Mammary epithelial cell (primary cell): ENCODE measurements at regions not wholly inside any gene's neighbourhood (a gene's known extent, or its start where the extent isn't known, plus 50 kb on each side); places are given as distances from the start of the nearest gene placed in this dataset.

Experiments used
- CTCF ChIP-seq, 2 donors: IDR thresholded peaks in 1 of 2; conservative IDR thresholded peaks in 1 of 2; 2 replicates each; pipeline ENCODE4 v1.5.1; 2011 to 2012; ENCODE audit warnings: inconsistent platforms in 2 of 2, low read length in 2 of 2, mild to moderate bottlenecking in 2 of 2, control low read depth in 1 of 2, low read depth in 1 of 2; ENCODE audit not compliant: insufficient read depth in 1 of 2; ENCODE audit errors: extremely low read depth in 1 of 2
- EZH2 ChIP-seq: IDR thresholded peaks from 2 replicates; pipeline ENCODE4 v1.6.1; 2012; ENCODE audit warnings: low read length, inconsistent platforms, borderline replicate concordance

DNA sequence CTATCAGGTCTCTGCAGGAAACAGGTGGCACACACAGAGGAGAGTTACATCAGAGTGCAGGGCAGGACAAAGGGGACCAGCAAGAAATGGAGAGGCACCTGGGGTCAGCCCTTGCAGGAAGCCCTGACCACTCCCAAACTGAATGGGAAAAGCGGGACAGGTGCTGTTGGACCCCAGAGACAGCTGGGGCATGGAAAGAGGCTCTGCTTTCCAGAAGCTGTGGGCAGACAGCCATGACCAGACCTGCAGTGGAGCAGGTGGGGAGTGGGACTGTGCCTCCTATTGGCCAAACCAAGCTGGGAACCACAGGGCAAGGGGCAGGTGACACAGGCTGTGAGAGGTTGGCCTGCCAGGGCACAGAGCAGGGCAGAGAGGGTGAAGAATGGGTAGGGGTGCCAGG is 125.8 kb downstream of the BOD1 start:
- TF ChIP-seq CTCF (conservative IDR thresholded peaks at IDR 0.05 in 1 of 2, IDR thresholded peaks at IDR 0.05 in 1 of 2; ENCODE audit: extremely low read depth in 1 of 2, insufficient read depth in 1 of 2, low read depth in 1 of 2, low read length in 2 of 2) (no peak), EZH2 (no peak)
